HL-60 (cell line): ENCODE measurements at regions not wholly inside any gene's neighbourhood (a gene's known extent, or its start where the extent isn't known, plus 50 kb on each side); places are given as distances from the start of the nearest gene placed in this dataset.

Source experiments
- DNase-seq, 2 experiments: peaks; one replicate each; pipeline ENCODE4 v3.0.0-alpha.2; 2010 to 2020; ENCODE audit warnings: low read depth in 1 of 2, low spot score in 1 of 2
- H3K27ac ChIP-seq: fragments of 250-450 bp; sonication (Bioruptor Pico); replicated peaks from 2 replicates; pipeline ENCODE4 v1.5.1; 2020; ENCODE audit warnings: mild to moderate bottlenecking, moderate library complexity
- H3K27me3 ChIP-seq: fragments of 250-450 bp; sonication (Bioruptor Pico); 2 replicates; pipeline ENCODE4 v1.5.1; 2021; ENCODE audit warnings: mild to moderate bottlenecking, moderate library complexity; ENCODE audit not compliant: insufficient read depth, poor library complexity, severe bottlenecking
- H3K4me3 ChIP-seq: replicated peaks from 2 replicates; pipeline ENCODE4 v1.5.1; 2011; ENCODE audit warnings: mild to moderate bottlenecking, control low read depth, low read length; ENCODE audit not compliant: insufficient read depth
- GABPA ChIP-seq: IDR thresholded peaks from 2 replicates; pipeline ENCODE4 v1.6.1; 2012; ENCODE audit warnings: low read depth
- POLR2AphosphoS5 ChIP-seq: IDR thresholded peaks from 2 replicates; pipeline ENCODE4 v1.6.1; 2012; ENCODE audit warnings: low read depth
- REST ChIP-seq: IDR thresholded peaks from 2 replicates; pipeline ENCODE4 v1.6.1; 2012; ENCODE audit warnings: low read depth; ENCODE audit not compliant: insufficient replicate concordance
- SPI1 ChIP-seq: IDR thresholded peaks from 2 replicates; pipeline ENCODE4 v1.6.1; 2012; ENCODE audit warnings: low read depth, mild to moderate bottlenecking, borderline replicate concordance
- TF ChIP-seq, protein P1 (sequence below): IDR thresholded peaks from one replicate; pipeline ENCODE4 v1.5.1; 2011; ENCODE audit warnings: low read length, control low read depth, inconsistent platforms; ENCODE audit not compliant: insufficient read depth

GRCh38 chr10:46231087-46231486 lies 55.7 kb upstream of the ANTXRL start:
- Histone ChIP-seq H3K27ac (no peak overlapping the region), H3K4me3 (no peak overlapping the region), H3K27me3 (no peaks in the 10 kb centered on the region)
- TF ChIP-seq SPI1 = no peak
- TF ChIP-seq GABPA = no peak
- TF ChIP-seq POLR2AphosphoS5 = no peak
- no peak for TF ChIP-seq REST
- TF ChIP-seq, protein P1, sequence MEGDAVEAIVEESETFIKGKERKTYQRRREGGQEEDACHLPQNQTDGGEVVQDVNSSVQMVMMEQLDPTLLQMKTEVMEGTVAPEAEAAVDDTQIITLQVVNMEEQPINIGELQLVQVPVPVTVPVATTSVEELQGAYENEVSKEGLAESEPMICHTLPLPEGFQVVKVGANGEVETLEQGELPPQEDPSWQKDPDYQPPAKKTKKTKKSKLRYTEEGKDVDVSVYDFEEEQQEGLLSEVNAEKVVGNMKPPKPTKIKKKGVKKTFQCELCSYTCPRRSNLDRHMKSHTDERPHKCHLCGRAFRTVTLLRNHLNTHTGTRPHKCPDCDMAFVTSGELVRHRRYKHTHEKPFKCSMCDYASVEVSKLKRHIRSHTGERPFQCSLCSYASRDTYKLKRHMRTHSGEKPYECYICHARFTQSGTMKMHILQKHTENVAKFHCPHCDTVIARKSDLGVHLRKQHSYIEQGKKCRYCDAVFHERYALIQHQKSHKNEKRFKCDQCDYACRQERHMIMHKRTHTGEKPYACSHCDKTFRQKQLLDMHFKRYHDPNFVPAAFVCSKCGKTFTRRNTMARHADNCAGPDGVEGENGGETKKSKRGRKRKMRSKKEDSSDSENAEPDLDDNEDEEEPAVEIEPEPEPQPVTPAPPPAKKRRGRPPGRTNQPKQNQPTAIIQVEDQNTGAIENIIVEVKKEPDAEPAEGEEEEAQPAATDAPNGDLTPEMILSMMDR = no peak
- no peak for DNase-seq

GRCh38 chr10:46232084-46232483 lies 54.7 kb upstream of the ANTXRL start:
- TF ChIP-seq, protein P1 = no peak
- TF ChIP-seq SPI1 (no peak), GABPA (no peak), POLR2AphosphoS5 (no peak), REST (no peak)
- DNase-seq = no peak
- H3K27me3 ChIP-seq = no peaks in the 10 kb centered on the region
- H3K27ac ChIP-seq = no peak overlapping the region
- no peak overlapping the region for H3K4me3 ChIP-seq

DNA sequence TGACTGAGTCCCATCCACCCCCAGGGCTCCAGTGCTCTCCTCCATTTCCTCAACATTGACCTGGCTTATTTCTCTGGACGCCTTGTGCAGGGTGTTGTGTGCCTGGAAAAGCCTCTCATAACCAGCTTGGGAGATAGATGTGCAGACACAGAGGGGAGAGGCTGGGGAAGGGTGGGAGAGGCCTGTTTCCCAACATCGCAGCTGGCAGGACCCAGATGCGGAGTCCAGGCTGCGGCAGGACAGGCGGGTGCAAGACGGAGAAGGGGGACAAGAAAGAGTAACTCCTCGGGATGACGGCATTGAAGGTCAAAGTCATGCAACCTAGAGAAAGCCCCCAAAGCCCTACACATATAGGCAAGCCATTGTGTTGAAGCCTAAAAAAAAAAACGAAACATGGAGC lies 54.1 kb upstream of the ANTXRL start:
- no peak for TF ChIP-seq POLR2AphosphoS5
- TF ChIP-seq, protein P1 = no peak
- TF ChIP-seq SPI1 = no peak
- TF ChIP-seq REST = no peak
- no peak for DNase-seq
- no peak overlapping the region for H3K4me3 ChIP-seq
- H3K27ac ChIP-seq = no peak overlapping the region
- H3K27me3 ChIP-seq = no peaks in the 10 kb centered on the region
